ENCODE measurements at regions not wholly inside any gene's neighbourhood (a gene's known extent, or its start where the extent isn't known, plus 50 kb on each side); places are given as distances from the start of the nearest gene placed in this dataset.
A peak's percentile ranks its signal among the peaks of the same experiment; 100 is the strongest.

- DNase-seq (ENCODE audit: low read depth), result peak; percentile 83
These were observed 75.1 kb upstream of the RGMB start for GRCh38 chr5:98698359-98698758.

- peak; percentile 40 for DNase-seq (ENCODE audit: low read depth)
These were observed 72.7 kb upstream of the RGMB start for GRCh38 chr5:98700730-98701129.

- no peak for DNase-seq (ENCODE audit: low read depth)
These were observed 67.6 kb upstream of the RGMB start for GRCh38 chr5:98705841-98706240.

- peak; percentile 53 for DNase-seq (ENCODE audit: low read depth)
These were observed 63.8 kb upstream of the RGMB start for GRCh38 chr5:98709681-98710080.

- DNase-seq (ENCODE audit: low read depth), result peak; percentile 79
These were observed 60.4 kb upstream of the RGMB start for GRCh38 chr5:98713027-98713426.

- no peak for DNase-seq (ENCODE audit: low read depth)
These were observed 59.6 kb upstream of the RGMB start for GRCh38 chr5:98713856-98714255.

GRCh38 chr5:98714710-98715288 is 58.7 kb upstream of the RGMB start:
- no peak for DNase-seq (ENCODE audit: low read depth)

- no peak for DNase-seq (ENCODE audit: low read depth)
These were observed 52.1 kb upstream of the RGMB start for GRCh38 chr5:98721231-98721928.

- no peak for DNase-seq (ENCODE audit: low read depth)
These were observed 51.3 kb upstream of the RGMB start for GRCh38 chr5:98722188-98722587.

- no peak for DNase-seq (ENCODE audit: low read depth)
These were observed 50.4 kb upstream of the RGMB start for GRCh38 chr5:98723061-98723460.

Data from amniotic epithelial cell (primary cell).